GM23338 (cell line): ENCODE measurements at regions not wholly inside any gene's neighbourhood (a gene's known extent, or its start where the extent isn't known, plus 50 kb on each side); places are given as distances from the start of the nearest gene placed in this dataset.

Experiments used
- ATAC-seq: fragments of 200-7000 bp; cut with Tn5 transposase; 3 replicates; pipeline ENCODE4 v1.9.1; 2020
- DNase-seq: peaks from one replicate; pipeline ENCODE4 v3.0.0-alpha.2; 2015; ENCODE audit warnings: low spot score
- H2AFZ ChIP-seq: fragments of 200-600 bp; sonication (generic); 2 replicates; pipeline ENCODE4 v1.8.0; 2016; ENCODE audit warnings: antibody characterized with exemption, mild to moderate bottlenecking, moderate library complexity
- H3F3A ChIP-seq: fragments of 200-600 bp; sonication (generic); replicated peaks from 2 replicates; pipeline ENCODE4 v1.8.0; 2017; ENCODE audit warnings: antibody characterized with exemption, mixed run types, low read depth
- H3K27ac ChIP-seq: fragments of 200-600 bp; sonication (generic); 2 replicates; pipeline ENCODE4 v1.6.1; 2016; ENCODE audit warnings: low read depth
- H3K27me3 ChIP-seq: fragments of 200-600 bp; sonication (generic); 2 replicates; pipeline ENCODE4 v1.8.0; 2016; ENCODE audit warnings: mild to moderate bottlenecking, mixed run types, moderate library complexity; ENCODE audit not compliant: insufficient read depth
- H3K36me3 ChIP-seq: fragments of 200-600 bp; sonication (generic); 2 replicates; pipeline ENCODE4 v1.8.0; 2016; ENCODE audit warnings: mild to moderate bottlenecking; ENCODE audit not compliant: insufficient read depth
- H3K4me1 ChIP-seq: fragments of 200-600 bp; sonication (generic); 2 replicates; pipeline ENCODE4 v1.8.0; 2016; ENCODE audit warnings: mild to moderate bottlenecking, moderate library complexity; ENCODE audit not compliant: insufficient read depth
- H3K4me2 ChIP-seq: fragments of 200-600 bp; sonication (generic); 2 replicates; pipeline ENCODE4 v1.7.1; 2017; ENCODE audit warnings: mixed run types
- H3K4me3 ChIP-seq: fragments of 200-600 bp; sonication (generic); 2 replicates; pipeline ENCODE4 v1.6.1; 2016; ENCODE audit warnings: mixed run types
- H3K79me2 ChIP-seq: fragments of 200-600 bp; sonication (generic); replicated peaks from 2 replicates; pipeline ENCODE4 v1.8.0; 2017; ENCODE audit warnings: mild to moderate bottlenecking; ENCODE audit not compliant: insufficient read depth
- H3K9me2 ChIP-seq: fragments of 200-600 bp; sonication (generic); 2 replicates; pipeline ENCODE4 v1.8.0; 2017; ENCODE audit not compliant: insufficient read depth
- H4K20me1 ChIP-seq: fragments of 200-600 bp; sonication (generic); replicated peaks from 2 replicates; pipeline ENCODE4 v1.8.0; 2017; ENCODE audit warnings: mild to moderate bottlenecking; ENCODE audit not compliant: insufficient read depth
- H3K27ac Mint-ChIP-seq: 2 replicates; pipeline ENCODE4 v1.8.0; 2020; ENCODE audit warnings: inconsistent platforms, mild to moderate bottlenecking, moderate library complexity, mixed read lengths
- H3K27me3 Mint-ChIP-seq: 3 replicates; pipeline ENCODE4 v1.8.0; 2022; ENCODE audit warnings: low read depth, mild to moderate bottlenecking, moderate library complexity, mixed read lengths, inconsistent platforms; ENCODE audit not compliant: insufficient read depth, poor library complexity
- H3K36me3 Mint-ChIP-seq: 3 replicates; pipeline ENCODE4 v1.8.0; 2021; ENCODE audit warnings: low read depth, mild to moderate bottlenecking, inconsistent platforms, moderate library complexity, mixed read lengths
- H3K4me1 Mint-ChIP-seq: 3 replicates; pipeline ENCODE4 v1.8.0; 2020; ENCODE audit warnings: mild to moderate bottlenecking, inconsistent platforms, mixed read lengths
- H3K4me3 Mint-ChIP-seq: 3 replicates; pipeline ENCODE4 v1.8.0; 2021; ENCODE audit warnings: moderate library complexity, mild to moderate bottlenecking, inconsistent platforms, mixed read lengths
- H3K9me3 Mint-ChIP-seq: 3 replicates; pipeline ENCODE4 v1.8.0; 2020; ENCODE audit warnings: moderate library complexity, mild to moderate bottlenecking, inconsistent platforms, mixed read lengths
- CTCF ChIP-seq, 2 experiments: fragments of 200-600 bp in 1 of 2; sonication (generic) in 1 of 2; conservative IDR thresholded peaks; 2 replicates each; pipeline versions ENCODE4 v1.5.1 to v1.6.1; 2016 to 2017; ENCODE audit warnings: antibody characterized with exemption in 2 of 2, low read depth in 2 of 2, mild to moderate bottlenecking in 2 of 2, moderate library complexity in 1 of 2
- ETS1 ChIP-seq: IDR thresholded peaks from 2 replicates; pipeline ENCODE4 v1.6.1; 2016; ENCODE audit warnings: antibody characterized with exemption
- ZNF114 ChIP-seq: fragments of 250-450 bp; sonication (Bioruptor Pico); IDR thresholded peaks from 2 replicates; pipeline ENCODE4 v1.5.0; 2020; ENCODE audit warnings: mild to moderate bottlenecking, moderate library complexity
- ZNF462 ChIP-seq: fragments of 250-450 bp; sonication (Bioruptor Pico); IDR thresholded peaks from 2 replicates; pipeline ENCODE4 v1.5.0; 2020; ENCODE audit warnings: mild to moderate bottlenecking, moderate library complexity

- no peak for TF ChIP-seq CTCF (conservative IDR thresholded peaks at IDR 0.05; ENCODE audit: low read depth in 2 of 2)
- TF ChIP-seq ZNF114 = no peak
- no peak for TF ChIP-seq ETS1
Measured at GRCh38 chr13:86038490-86038889, 239.3 kb upstream of the SLITRK6 start (continued).

GRCh38 chr13:86020351-86021002 is 221.3 kb upstream of the SLITRK6 start:
- peaks cover 3% of the 10 kb centered on the region; the same call in 1 of the 3 replicates for H3K4me1 Mint-ChIP-seq
- no peaks in the 10 kb centered on the region for H3K79me2 ChIP-seq
- H3K27me3 Mint-ChIP-seq = no peaks in the 10 kb centered on the region
- H3K4me3 ChIP-seq = no peak overlapping the region
- no peak overlapping the region for H3K4me3 Mint-ChIP-seq
- no peaks in the 10 kb centered on the region for H3K9me2 ChIP-seq
- H3K4me1 ChIP-seq = no peaks in the 10 kb centered on the region; the same call in 1 of the 2 replicates
- TF ChIP-seq ZNF462 = no peak
- TF ChIP-seq ETS1 = no peak
- no peaks in the 10 kb centered on the region for H4K20me1 ChIP-seq
- H2AFZ ChIP-seq = no peak overlapping the region
- H3K36me3 Mint-ChIP-seq = no peaks in the 10 kb centered on the region
- DNase-seq (no peak), ATAC-seq (no peak)
- H3K27ac Mint-ChIP-seq = no peak overlapping the region
- no peaks in the 10 kb centered on the region for H3K36me3 ChIP-seq
- no peaks in the 10 kb centered on the region for H3K9me3 Mint-ChIP-seq
- no peak overlapping the region for H3K4me2 ChIP-seq
- no peak overlapping the region for H3K27ac ChIP-seq
- no peaks in the 10 kb centered on the region for H3F3A ChIP-seq
- H3K27me3 ChIP-seq = no peaks in the 10 kb centered on the region
